ENCODE measurements at regions not wholly inside any gene's neighbourhood (a gene's known extent, or its start where the extent isn't known, plus 50 kb on each side); places are given as distances from the start of the nearest gene placed in this dataset.

- TF ChIP-seq EP300 (IDR thresholded peaks at IDR 0.05), result no peak
- TF ChIP-seq CTCF (IDR thresholded peaks at IDR 0.05), result no peak
- no peak for TF ChIP-seq POLR2A (IDR thresholded peaks at IDR 0.05)
- no peak for TF ChIP-seq POLR2AphosphoS5 (IDR thresholded peaks at IDR 0.05)
- 66% methylated on average over 4 of the region's 4 CpGs for WGBS
Measured at GRCh38 chr18:75782204-75782603, 354.7 kb upstream of the SMIM21 start.

GRCh38 chr18:75779910-75780309, 352.4 kb upstream of the SMIM21 start:
- 74% methylated on average over 3 of the region's 3 CpGs for WGBS
- no peaks in the 10 kb centered on the region for H3K4me1 ChIP-seq
- H3K4me3 ChIP-seq, result no peak overlapping the region
- H3K27me3 ChIP-seq, result peaks cover 3% of the 10 kb centered on the region
- H3K36me3 ChIP-seq, result no peaks in the 10 kb centered on the region
- H3K9me3 ChIP-seq, result no peaks in the 10 kb centered on the region
- DNase-seq (ENCODE audit: low spot score in 2 of 2), result no peak
- no peak overlapping the region for H3K27ac ChIP-seq
- no peak for TF ChIP-seq POLR2A (IDR thresholded peaks at IDR 0.05)
- no peak for TF ChIP-seq CTCF (IDR thresholded peaks at IDR 0.05)
- TF ChIP-seq POLR2AphosphoS5 (IDR thresholded peaks at IDR 0.05), result no peak
- TF ChIP-seq EP300 (IDR thresholded peaks at IDR 0.05), result no peak

More at GRCh38 chr18:75782204-75782603, 354.7 kb upstream of the SMIM21 start:
- no peak for DNase-seq (ENCODE audit: low spot score in 2 of 2)
- Histone ChIP-seq H3K36me3 (no peaks in the 10 kb centered on the region), H3K4me1 (no peaks in the 10 kb centered on the region), H3K4me3 (no peak overlapping the region), H3K9me3 (no peaks in the 10 kb centered on the region), H3K27ac (no peak overlapping the region), H3K27me3 (peaks cover 3% of the 10 kb centered on the region)

- no peaks in the 10 kb centered on the region for H3K9me3 ChIP-seq
- H3K36me3 ChIP-seq, result no peaks in the 10 kb centered on the region
- 75% methylated on average over 4 of the region's 4 CpGs for WGBS
- H3K4me3 ChIP-seq, result no peak overlapping the region
- peaks cover 3% of the 10 kb centered on the region for H3K27me3 ChIP-seq
- no peak for DNase-seq (ENCODE audit: low spot score in 2 of 2)
- no peaks in the 10 kb centered on the region for H3K4me1 ChIP-seq
- no peak overlapping the region for H3K27ac ChIP-seq
- TF ChIP-seq EP300 (IDR thresholded peaks at IDR 0.05), result no peak
- no peak for TF ChIP-seq POLR2A (IDR thresholded peaks at IDR 0.05)
- no peak for TF ChIP-seq POLR2AphosphoS5 (IDR thresholded peaks at IDR 0.05)
- TF ChIP-seq CTCF (IDR thresholded peaks at IDR 0.05), result no peak
Measured at GRCh38 chr18:75779450-75779849, 351.9 kb upstream of the SMIM21 start.

GRCh38 chr18:75777630-75778029, 350.1 kb upstream of the SMIM21 start:
- no peaks in the 10 kb centered on the region for H3K4me1 ChIP-seq
- H3K9me3 ChIP-seq, result no peaks in the 10 kb centered on the region
- no peak overlapping the region for H3K27ac ChIP-seq
- H3K36me3 ChIP-seq, result no peaks in the 10 kb centered on the region
- H3K27me3 ChIP-seq, result peaks cover 3% of the 10 kb centered on the region
- WGBS, result 69% methylated on average over 6 of the region's 6 CpGs
- TF ChIP-seq EP300 (IDR thresholded peaks at IDR 0.05), result no peak
- no peak for TF ChIP-seq CTCF (IDR thresholded peaks at IDR 0.05)
- no peak for TF ChIP-seq POLR2A (IDR thresholded peaks at IDR 0.05)
- TF ChIP-seq POLR2AphosphoS5 (IDR thresholded peaks at IDR 0.05), result no peak
- DNase-seq (ENCODE audit: low spot score in 2 of 2), result no peak
- H3K4me3 ChIP-seq, result no peak overlapping the region

GRCh38 chr18:75775121-75775520, 347.6 kb upstream of the SMIM21 start:
- TF ChIP-seq EP300 (IDR thresholded peaks at IDR 0.05), result no peak
- no peak for TF ChIP-seq CTCF (IDR thresholded peaks at IDR 0.05)
- TF ChIP-seq POLR2AphosphoS5 (IDR thresholded peaks at IDR 0.05), result no peak
- TF ChIP-seq POLR2A (IDR thresholded peaks at IDR 0.05), result no peak
- H3K9me3 ChIP-seq, result no peaks in the 10 kb centered on the region
- H3K27ac ChIP-seq, result no peak overlapping the region
- no peaks in the 10 kb centered on the region for H3K4me1 ChIP-seq
- no peaks in the 10 kb centered on the region for H3K36me3 ChIP-seq
- no peak for DNase-seq (ENCODE audit: low spot score in 2 of 2)
- 30% methylated on average over 2 of the region's 2 CpGs for WGBS
- no peak overlapping the region for H3K4me3 ChIP-seq
- peaks cover 3% of the 10 kb centered on the region for H3K27me3 ChIP-seq

Data from suprapubic skin (tissue), 4 donors.